ENCODE measurements at regions not wholly inside any gene's neighbourhood (a gene's known extent, or its start where the extent isn't known, plus 50 kb on each side); places are given as distances from the start of the nearest gene placed in this dataset.

- Mint-ChIP-seq H3K9me3 (peaks cover 6% of the 10 kb centered on the region), H3K4me3 (no peak overlapping the region), H3K36me3 (ENCODE audit: low read depth) (no peaks in the 10 kb centered on the region), H3K4me1 (peaks cover 7% of the 10 kb centered on the region), H3K27ac (no peak overlapping the region), H3K27me3 (ENCODE audit: insufficient read depth) (no peaks in the 10 kb centered on the region)
- Histone ChIP-seq H3K4me3 (ENCODE audit: low read length) (no peak overlapping the region), H3K9me3 (ENCODE audit: control insufficient read depth, low read length) (peaks cover 10% of the 10 kb centered on the region), H3K4me1 (ENCODE audit: control insufficient read depth, insufficient read depth, low read length) (no peaks in the 10 kb centered on the region), H3K27me3 (ENCODE audit: control insufficient read depth, insufficient read depth, low read length, poor library complexity, severe bottlenecking) (no peaks in the 10 kb centered on the region), H3K27ac (ENCODE audit: low read depth, low read length) (no peak overlapping the region), H3K36me3 (ENCODE audit: control insufficient read depth, insufficient read depth, low read length) (no peaks in the 10 kb centered on the region), H3K9ac (ENCODE audit: extremely low read depth, low read length, poor library complexity, severe bottlenecking) (no peak overlapping the region)
- TF ChIP-seq CTCF (conservative IDR thresholded peaks at IDR 0.05): peak; percentile 23
- 84 to 88% methylated on average over 2 of the region's 2 CpGs for WGBS, 2 experiments (ENCODE audit: insufficient coverage in 1 of 2, insufficient read length in 1 of 2)
- no peak for DNase-seq
These were observed 990.2 kb downstream of the GALC start for GRCh38 chr14:87002776-87003175.

GRCh38 chr14:87001333-87001732, 991.6 kb downstream of the GALC start:
- Histone ChIP-seq H3K27me3 (ENCODE audit: control insufficient read depth, insufficient read depth, low read length, poor library complexity, severe bottlenecking) (no peaks in the 10 kb centered on the region), H3K9ac (ENCODE audit: extremely low read depth, low read length, poor library complexity, severe bottlenecking) (no peak overlapping the region), H3K4me1 (ENCODE audit: control insufficient read depth, insufficient read depth, low read length) (no peaks in the 10 kb centered on the region), H3K9me3 (ENCODE audit: control insufficient read depth, low read length) (no peaks in the 10 kb centered on the region), H3K4me3 (ENCODE audit: low read length) (no peak overlapping the region), H3K36me3 (ENCODE audit: control insufficient read depth, insufficient read depth, low read length) (no peaks in the 10 kb centered on the region), H3K27ac (ENCODE audit: low read depth, low read length) (no peak overlapping the region)
- Mint-ChIP-seq H3K36me3 (ENCODE audit: low read depth) (no peaks in the 10 kb centered on the region), H3K27me3 (ENCODE audit: insufficient read depth) (no peaks in the 10 kb centered on the region), H3K9me3 (no peaks in the 10 kb centered on the region), H3K4me3 (no peak overlapping the region), H3K27ac (no peak overlapping the region), H3K4me1 (peaks cover 7% of the 10 kb centered on the region)
- no peak for TF ChIP-seq CTCF (conservative IDR thresholded peaks at IDR 0.05)
- DNase-seq: no peak
- WGBS, 2 experiments (ENCODE audit: insufficient coverage in 1 of 2, insufficient read length in 1 of 2): 90 to 95% methylated on average over 2 of the region's 2 CpGs

DNA sequence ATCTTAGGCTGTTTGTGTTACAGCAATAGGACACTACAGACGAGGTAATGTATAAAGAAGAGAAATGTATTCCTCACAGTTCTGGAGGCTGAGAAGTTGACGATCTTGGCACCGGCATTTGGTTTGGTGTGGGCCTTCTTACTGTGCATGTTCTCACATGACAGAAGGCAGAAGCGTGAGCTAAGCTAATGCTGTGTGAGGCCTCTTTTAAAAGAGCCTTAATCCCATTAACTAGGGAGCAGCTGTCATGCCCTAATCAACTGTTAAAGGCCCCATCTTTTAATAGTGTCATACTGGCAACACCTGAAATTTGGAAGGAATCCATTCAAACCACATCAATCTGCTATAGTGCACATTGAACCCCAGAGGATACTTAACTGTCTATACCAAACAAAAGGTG, 992.9 kb downstream of the GALC start:
- Histone ChIP-seq H3K36me3 (ENCODE audit: control insufficient read depth, insufficient read depth, low read length) (no peaks in the 10 kb centered on the region), H3K4me1 (ENCODE audit: control insufficient read depth, insufficient read depth, low read length) (no peaks in the 10 kb centered on the region), H3K9ac (ENCODE audit: extremely low read depth, low read length, poor library complexity, severe bottlenecking) (no peak overlapping the region), H3K27me3 (ENCODE audit: control insufficient read depth, insufficient read depth, low read length, poor library complexity, severe bottlenecking) (no peaks in the 10 kb centered on the region), H3K9me3 (ENCODE audit: control insufficient read depth, low read length) (no peaks in the 10 kb centered on the region), H3K27ac (ENCODE audit: low read depth, low read length) (no peak overlapping the region), H3K4me3 (ENCODE audit: low read length) (no peak overlapping the region)
- TF ChIP-seq CTCF (conservative IDR thresholded peaks at IDR 0.05): no peak
- WGBS, 2 experiments (ENCODE audit: insufficient coverage in 1 of 2, insufficient read length in 1 of 2): 91 to 92% methylated on average over 4 of the region's 4 CpGs
- DNase-seq: no peak
- Mint-ChIP-seq H3K36me3 (ENCODE audit: low read depth) (no peaks in the 10 kb centered on the region), H3K9me3 (no peaks in the 10 kb centered on the region), H3K4me1 (peaks cover 7% of the 10 kb centered on the region), H3K4me3 (no peak overlapping the region), H3K27ac (no peak overlapping the region), H3K27me3 (ENCODE audit: insufficient read depth) (no peaks in the 10 kb centered on the region)

Measured in endodermal cell (in vitro differentiated cells).